Naive thymus-derived CD4-positive, alpha-beta T cell (primary cell): ENCODE measurements at regions not wholly inside any gene's neighbourhood (a gene's known extent, or its start where the extent isn't known, plus 50 kb on each side); places are given as distances from the start of the nearest gene placed in this dataset.
A peak's percentile ranks its signal among the peaks of the same experiment; 100 is the strongest.
"Not testable (repeated sequence)": the region's sequence is repeated elsewhere in the genome, so short reads cannot be mapped to it uniquely, and the experiment has no call there.

ENCODE experiments used
- ATAC-seq: fragments of 150-1000 bp; cut with Tn5 transposase; 2 replicates; pipeline ENCODE4 v1.10.0; 2021; ENCODE audit warnings: mild to moderate bottlenecking, moderate library complexity
- CTCF ChIA-PET: fragments of 350-600 bp; sonication (Branson Sonifier 250); formaldehyde crosslinking; loops from one replicate; lab custom pipeline; 2021; ENCODE audit warnings: antibody characterized with exemption; lab: Charles Lee
- POLR2A ChIA-PET: fragments of 350-600 bp; sonication (Branson Sonifier 250); formaldehyde crosslinking; loops from one replicate; lab custom pipeline; 2021; ENCODE audit warnings: antibody characterized with exemption, inconsistent platforms; lab: Charles Lee
- DNase-seq, 9 donors: peaks; one replicate each; pipeline versions ENCODE4 v3.0.0 to v3.0.0-alpha.2; 2020 to 2022; ENCODE audit warnings: mixed read lengths in 1 of 9
- H3K27ac ChIP-seq: one replicate; pipeline ENCODE4 v1.7.0; 2013; ENCODE audit warnings: mild to moderate bottlenecking, low read depth, low read length, moderate library complexity
- H3K27me3 ChIP-seq, 2 donors: one replicate each; pipeline ENCODE4 v1.7.0; 2013; ENCODE audit warnings: low read length in 2 of 2, mild to moderate bottlenecking in 2 of 2, moderate library complexity in 2 of 2; ENCODE audit not compliant: control insufficient read depth in 2 of 2, insufficient read depth in 2 of 2
- H3K36me3 ChIP-seq, 3 experiments: 1 replicate in 2 of 3; 2 replicates in 1 of 3; pipeline ENCODE4 v1.7.0; 2013; ENCODE audit warnings: low read length in 3 of 3, mild to moderate bottlenecking in 3 of 3, moderate library complexity in 1 of 3; ENCODE audit not compliant: insufficient read depth in 3 of 3, control insufficient read depth in 2 of 3
- H3K4me1 ChIP-seq, 2 donors: one replicate each; pipeline ENCODE4 v1.7.0; 2013; ENCODE audit warnings: low read length in 2 of 2, mild to moderate bottlenecking in 2 of 2, moderate library complexity in 1 of 2; ENCODE audit not compliant: control insufficient read depth in 2 of 2, insufficient read depth in 2 of 2
- H3K4me3 ChIP-seq: 2 replicates; pipeline ENCODE4 v1.7.0; 2013; ENCODE audit warnings: mild to moderate bottlenecking, low read length
- H3K9me3 ChIP-seq, 3 experiments: 1 replicate in 2 of 3; 2 replicates in 1 of 3; pipeline ENCODE4 v1.7.0; 2013; ENCODE audit warnings: low read length in 3 of 3; ENCODE audit not compliant: control insufficient read depth in 2 of 3
- H3K27ac Mint-ChIP-seq, 9 donors: one replicate each; pipeline ENCODE4 v1.8.0; 2020 to 2022; ENCODE audit warnings: mixed read lengths in 9 of 9, mild to moderate bottlenecking in 8 of 9, moderate library complexity in 5 of 9, inconsistent platforms in 2 of 9
- H3K27me3 Mint-ChIP-seq, 5 donors: one replicate each; pipeline ENCODE4 v1.8.0; 2021 to 2022; ENCODE audit warnings: mixed read lengths in 5 of 5, mild to moderate bottlenecking in 1 of 5
- H3K36me3 Mint-ChIP-seq, 5 donors: one replicate each; pipeline ENCODE4 v1.8.0; 2020 to 2022; ENCODE audit warnings: mixed read lengths in 5 of 5, mild to moderate bottlenecking in 3 of 5, inconsistent platforms in 1 of 5
- H3K4me1 Mint-ChIP-seq, 7 donors: one replicate each; pipeline ENCODE4 v1.8.0; 2020 to 2022; ENCODE audit warnings: mixed read lengths in 7 of 7, mild to moderate bottlenecking in 3 of 7, inconsistent platforms in 1 of 7
- H3K4me3 Mint-ChIP-seq, 10 donors: one replicate each; pipeline ENCODE4 v1.8.0; 2020 to 2022; ENCODE audit warnings: mild to moderate bottlenecking in 10 of 10, mixed read lengths in 10 of 10, moderate library complexity in 6 of 10, inconsistent platforms in 2 of 10
- H3K9me3 Mint-ChIP-seq, 11 donors: one replicate each; pipeline ENCODE4 v1.8.0; 2020 to 2022; ENCODE audit warnings: mixed read lengths in 11 of 11, mild to moderate bottlenecking in 4 of 11, inconsistent platforms in 1 of 11, moderate library complexity in 1 of 11
- intact Hi-C, 2 donors: fragments of 100-400 bp; cut with micrococcal nuclease; formaldehyde crosslinking; loops; one replicate each; pipeline ENCODE4 v1.15.1; 2023

- H3K27ac Mint-ChIP-seq: no peak overlapping the region
- Histone ChIP-seq H3K36me3 (no peaks in the 10 kb centered on the region), H3K4me1 (no peaks in the 10 kb centered on the region), H3K9me3 (no peaks in the 10 kb centered on the region), H3K4me3 (no peak overlapping the region), H3K27me3 (no peaks in the 10 kb centered on the region), H3K27ac (no peak overlapping the region)
- POLR2A ChIA-PET: no interaction called here
- no peak overlapping the region for H3K4me3 Mint-ChIP-seq
- ATAC-seq (no peak), DNase-seq (no peak)
- intact Hi-C loops: no loop called here
- CTCF ChIA-PET: no interaction called here
- peaks cover 0 to 28% (median 0%) of the 10 kb centered on the region in 5 donors for H3K27me3 Mint-ChIP-seq
- no peaks in the 10 kb centered on the region for H3K9me3 Mint-ChIP-seq
- H3K4me1 Mint-ChIP-seq: peaks cover 0 to 11% (median 0%) of the 10 kb centered on the region in 7 donors
- no peaks in the 10 kb centered on the region for H3K36me3 Mint-ChIP-seq
Observed at GRCh38 chr5:100654895-100655294, 119.7 kb downstream of the FAM174A start.

- CTCF ChIA-PET, ATAC-seq, H3K4me3 ChIP-seq, intact Hi-C loops, H3K9me3 Mint-ChIP-seq, H3K36me3 ChIP-seq, H3K4me3 Mint-ChIP-seq, H3K27me3 ChIP-seq, DNase-seq, H3K27ac ChIP-seq, H3K36me3 Mint-ChIP-seq, H3K4me1 ChIP-seq, H3K9me3 ChIP-seq, POLR2A ChIA-PET, H3K27ac Mint-ChIP-seq: not testable (repeated sequence)
- Mint-ChIP-seq H3K27me3 (peaks cover 0 to 21% (median 0%) of the 10 kb centered on the region in 5 donors), H3K4me1 (peaks cover 0 to 13% (median 0%) of the 10 kb centered on the region in 7 donors)
Observed at GRCh38 chr5:100656771-100657170, 121.6 kb downstream of the FAM174A start.

- no peaks in the 10 kb centered on the region for H3K27me3 ChIP-seq
- H3K27ac ChIP-seq: no peak overlapping the region
- CTCF ChIA-PET: no interaction called here
- intact Hi-C loops: no loop called here
- Mint-ChIP-seq H3K4me1 (peaks cover 0 to 13% (median 0%) of the 10 kb centered on the region in 7 donors), H3K4me3 (no peak overlapping the region), H3K9me3 (no peaks in the 10 kb centered on the region), H3K36me3 (no peaks in the 10 kb centered on the region), H3K27me3 (peaks cover 0 to 15% (median 0%) of the 10 kb centered on the region in 5 donors), H3K27ac (no peak overlapping the region)
- no peaks in the 10 kb centered on the region for H3K9me3 ChIP-seq
- ATAC-seq (no peak), DNase-seq (no peak)
- POLR2A ChIA-PET: no interaction called here
- no peaks in the 10 kb centered on the region for H3K4me1 ChIP-seq
- H3K4me3 ChIP-seq: no peak overlapping the region
- no peaks in the 10 kb centered on the region for H3K36me3 ChIP-seq
Observed at GRCh38 chr5:100659080-100659795, 124.1 kb downstream of the FAM174A start.

- H3K4me3 Mint-ChIP-seq: no peak overlapping the region
- H3K27ac Mint-ChIP-seq: no peak overlapping the region
- peaks cover 0 to 2% (median 0%) of the 10 kb centered on the region in 5 donors for H3K36me3 Mint-ChIP-seq
Observed at GRCh38 chr5:100664140-100664539, 129.0 kb downstream of the FAM174A start.

GRCh38 chr5:100667161-100667630 is 132.0 kb downstream of the FAM174A start:
- POLR2A ChIA-PET: interaction anchor here (0.9 kb wide), 1 partner anchor 236 kb away, joined by 3 read pairs; the partner anchor contains the start of gene ST8SIA4
- peak; percentile 80 for ATAC-seq
- peaks cover 3 to 14% of the 10 kb centered on the region in 2 donors for H3K4me1 ChIP-seq
- Mint-ChIP-seq H3K36me3 (peaks cover 0 to 3% (median 0%) of the 10 kb centered on the region in 5 donors), H3K4me1 (peaks cover 0 to 11% (median 7%) of the 10 kb centered on the region in 7 donors), H3K9me3 (peaks cover 0 to 7% (median 0%) of the 10 kb centered on the region in 11 donors), H3K27me3 (peaks cover 0 to 9% (median 0%) of the 10 kb centered on the region in 5 donors), H3K27ac (peak overlapping the region in 1 of 9 donors; percentile 4), H3K4me3 (peak overlapping the region in 1 of 10 donors; percentile 3)
- no peaks in the 10 kb centered on the region for H3K9me3 ChIP-seq
- H3K27ac ChIP-seq: no peak overlapping the region
- no peak overlapping the region for H3K4me3 ChIP-seq
- H3K27me3 ChIP-seq: no peaks in the 10 kb centered on the region
- no peaks in the 10 kb centered on the region for H3K36me3 ChIP-seq
- CTCF ChIA-PET: interaction anchor here (0.8 kb wide), 1 partner anchor 39 kb away, joined by 3 read pairs; no protein-coding TSS in a partner anchor
- intact Hi-C loops: loop anchor here in 1 of 2 donors (1.0 to 5.0 kb wide), 2 partner anchors 130 to 236 kb away; partner anchors contain the start of genes FAM174A and ST8SIA4
- peak in 5 of 9 donors; percentile 4 to 42 (median 13) for DNase-seq

More at GRCh38 chr5:100664140-100664539, 129.0 kb downstream of the FAM174A start:
- ChIA-PET CTCF (no interaction called here), POLR2A (no interaction called here)
- ATAC-seq (no peak), DNase-seq (no peak)
- Histone ChIP-seq H3K9me3 (no peaks in the 10 kb centered on the region), H3K36me3 (no peaks in the 10 kb centered on the region), H3K27me3 (no peaks in the 10 kb centered on the region), H3K27ac (no peak overlapping the region), H3K4me1 (peaks cover 3 to 14% of the 10 kb centered on the region in 2 donors), H3K4me3 (no peak overlapping the region)
- intact Hi-C loops: no loop called here
- peaks cover 0 to 19% (median 7%) of the 10 kb centered on the region in 7 donors for H3K4me1 Mint-ChIP-seq
- peaks cover 0 to 2% (median 0%) of the 10 kb centered on the region in 5 donors for H3K27me3 Mint-ChIP-seq
- H3K9me3 Mint-ChIP-seq: no peaks in the 10 kb centered on the region

GRCh38 chr5:100668511-100668910 is 133.3 kb downstream of the FAM174A start:
- Histone ChIP-seq H3K27ac (no peak overlapping the region), H3K36me3 (no peaks in the 10 kb centered on the region), H3K27me3 (no peaks in the 10 kb centered on the region), H3K4me3 (no peak overlapping the region), H3K4me1 (peaks cover 3 to 14% of the 10 kb centered on the region in 2 donors), H3K9me3 (no peaks in the 10 kb centered on the region)
- no peak overlapping the region for H3K27ac Mint-ChIP-seq
- no peak overlapping the region for H3K4me3 Mint-ChIP-seq
- POLR2A ChIA-PET: no interaction called here
- CTCF ChIA-PET: no interaction called here
- H3K4me1 Mint-ChIP-seq: peaks cover 0 to 11% (median 7%) of the 10 kb centered on the region in 7 donors
- ATAC-seq (no peak), DNase-seq (no peak)
- peaks cover 0 to 12% (median 0%) of the 10 kb centered on the region in 5 donors for H3K27me3 Mint-ChIP-seq
- peaks cover 0 to 4% (median 2%) of the 10 kb centered on the region in 5 donors for H3K36me3 Mint-ChIP-seq
- peaks cover 0 to 7% (median 0%) of the 10 kb centered on the region in 11 donors for H3K9me3 Mint-ChIP-seq
- intact Hi-C loops: loop anchor here in 1 of 2 donors (2.0 to 5.0 kb wide), 2 partner anchors 62 to 131 kb away; partner anchors contain the start of gene FAM174A
